K562 (cell line): ENCODE measurements at regions not wholly inside any gene's neighbourhood (a gene's known extent, or its start where the extent isn't known, plus 50 kb on each side); places are given as distances from the start of the nearest gene placed in this dataset.

ENCODE experiments used
- ATAC-seq: fragments of 200-7000 bp; cut with Tn5 transposase; 3 replicates; pipeline ENCODE4 v1.9.1; 2020; ENCODE audit warnings: moderate library complexity
- BruUV-seq: library from RNA; stranded (reverse); fragments of 400-500 nt; replicated peaks from 2 replicates; lab custom pipeline; 2021; lab: Mats Ljungman, UMichigan
- CTCF ChIA-PET: fragments of 300-600 bp; formaldehyde crosslinking; extraction: SDS; loops from one replicate; lab custom pipeline; 2021; ENCODE audit warnings: low intra/inter-chr PET ratio; lab: Yijun Ruan, JAX
- POLR2A ChIA-PET: fragments of 300-600, 350-650 bp; sonication (Branson Sonifier 250); formaldehyde crosslinking; extraction: SDS; loops from one replicate; lab custom pipeline; 2021; ENCODE audit warnings: antibody characterized with exemption, inconsistent platforms; lab: Yijun Ruan, JAX
- DNase-seq, 4 experiments: peaks; one replicate each; pipeline versions ENCODE4 v3.0.0 to v3.0.0-alpha.2; 2011 to 2018; ENCODE audit warnings: low spot score in 3 of 4, mixed read lengths in 3 of 4; ENCODE audit errors: extremely low read depth in 1 of 4
- FAIRE-seq: peaks from 2 replicates; lab custom pipeline; 2011; peaks lifted over from hg19 to GRCh38; lab: Jason Lieb, UNC
- H2AFZ ChIP-seq: 2 replicates; pipeline ENCODE4 v1.6.0; 2011; ENCODE audit warnings: low read depth, low read length, control low read depth, inconsistent platforms
- H3K27ac ChIP-seq: fragments of 200-600 bp; 3 replicates; pipeline ENCODE4 v1.8.0; 2011; ENCODE audit warnings: low read depth, mild to moderate bottlenecking, control low read depth, inconsistent platforms, low read length, moderate library complexity, mixed read lengths; ENCODE audit errors: extremely low read depth
- H3K27me3 ChIP-seq, 2 experiments: fragments of 300-600 bp in 1 of 2; 2 replicates in 1 of 2; 3 replicates in 1 of 2; pipeline versions ENCODE4 v1.6.0 to v1.8.0; 2011; ENCODE audit warnings: inconsistent platforms in 2 of 2, low read length in 2 of 2, mild to moderate bottlenecking in 1 of 2, mixed read lengths in 1 of 2, moderate library complexity in 1 of 2; ENCODE audit not compliant: control insufficient read depth in 2 of 2, insufficient read depth in 2 of 2
- H3K36me3 ChIP-seq: fragments of 300-600 bp; 3 replicates; pipeline ENCODE4 v1.8.0; 2011; ENCODE audit warnings: mild to moderate bottlenecking, low read length, inconsistent platforms; ENCODE audit not compliant: control insufficient read depth, insufficient read depth
- H3K4me1 ChIP-seq, 2 experiments: fragments of 200-600 bp in 1 of 2; replicated peaks in 1 of 2; 2 replicates in 1 of 2; 3 replicates in 1 of 2; pipeline versions ENCODE4 v1.5.1 to v1.8.0; 2011; ENCODE audit warnings: inconsistent platforms in 2 of 2, low read length in 2 of 2, mild to moderate bottlenecking in 1 of 2, mixed read lengths in 1 of 2, moderate library complexity in 1 of 2; ENCODE audit not compliant: control insufficient read depth in 2 of 2, insufficient read depth in 2 of 2
- H3K4me2 ChIP-seq: 2 replicates; pipeline ENCODE4 v1.6.1; 2011; ENCODE audit warnings: low read length, control low read depth, inconsistent platforms, mixed read lengths; ENCODE audit not compliant: insufficient read depth
- H3K4me3 ChIP-seq: fragments of 200-600 bp; sonication (generic), shearing (Covaris generic); 2 replicates; pipeline ENCODE4 v1.5.1; 2016; ENCODE audit warnings: control low read depth, inconsistent platforms
- H3K79me2 ChIP-seq: fragments of 200-600 bp; 3 replicates; pipeline ENCODE4 v1.8.0; 2011; ENCODE audit warnings: low read length, inconsistent platforms; ENCODE audit not compliant: control insufficient read depth, insufficient read depth
- H3K9ac ChIP-seq, 2 experiments: 2 replicates each; pipeline versions ENCODE4 v1.6.0 to v1.6.1; 2011; ENCODE audit warnings: low read depth in 2 of 2, low read length in 2 of 2, control low read depth in 1 of 2, inconsistent platforms in 1 of 2, mild to moderate bottlenecking in 1 of 2, mixed read lengths in 1 of 2; ENCODE audit not compliant: insufficient read depth in 1 of 2
- H3K9me1 ChIP-seq: one replicate; pipeline ENCODE4 v1.6.0; 2011; ENCODE audit warnings: inconsistent platforms, mild to moderate bottlenecking, low read length, moderate library complexity; ENCODE audit not compliant: control insufficient read depth, insufficient read depth
- H3K9me3 ChIP-seq: replicated peaks from 2 replicates; pipeline ENCODE4 v1.5.1; 2011; ENCODE audit warnings: low read depth, low read length, inconsistent platforms; ENCODE audit not compliant: control insufficient read depth, insufficient read depth
- H4K20me1 ChIP-seq: replicated peaks from 2 replicates; pipeline ENCODE4 v1.6.1; 2011; ENCODE audit warnings: low read length, inconsistent platforms, mixed read lengths; ENCODE audit not compliant: control insufficient read depth, insufficient read depth
- FOXJ3 ChIP-seq: sonication (generic); formaldehyde crosslinking; IDR thresholded peaks from 2 replicates; pipeline ENCODE4 v1.4.0; 2020; ENCODE audit warnings: mild to moderate bottlenecking, missing genetic modification reagents
- HLTF ChIP-seq: fragments of 450-650 bp; IDR thresholded peaks from 2 replicates; pipeline ENCODE4 v1.6.1; 2016
- ILK ChIP-seq: fragments of 450-650 bp; IDR thresholded peaks from 2 replicates; pipeline ENCODE4 v1.6.1; 2016; ENCODE audit warnings: missing genetic modification characterization, low read depth, mild to moderate bottlenecking, missing compliant biosample characterization, moderate library complexity, borderline replicate concordance
- KDM2B ChIP-seq: fragments of 250-450 bp; sonication (Bioruptor Pico); IDR thresholded peaks from 2 replicates; pipeline ENCODE4 v1.8.0; 2021; ENCODE audit warnings: mild to moderate bottlenecking, moderate library complexity
- MEF2D ChIP-seq: conservative IDR thresholded peaks from 2 replicates; pipeline ENCODE4 v1.6.1; 2016; ENCODE audit warnings: low read depth, missing genetic modification characterization, missing compliant biosample characterization
- NKRF ChIP-seq: fragments of 450-650 bp; IDR thresholded peaks from 2 replicates; pipeline ENCODE4 v1.6.1; 2016; ENCODE audit warnings: borderline replicate concordance
- PHTF2 ChIP-seq: fragments of 250-450 bp; sonication (Bioruptor Pico); IDR thresholded peaks from 2 replicates; pipeline ENCODE4 v1.5.0; 2021; ENCODE audit warnings: mild to moderate bottlenecking
- POLR3A ChIP-seq: IDR thresholded peaks from 2 replicates; pipeline ENCODE4 v1.6.1; 2011; ENCODE audit warnings: borderline replicate concordance, mild to moderate bottlenecking, moderate library complexity; ENCODE audit not compliant: insufficient read length, insufficient read depth; ENCODE audit errors: extremely low read depth
- SIN3B ChIP-seq: fragments of 450-650 bp; IDR thresholded peaks from 2 replicates; pipeline ENCODE4 v1.6.1; 2017; ENCODE audit warnings: low read depth, mild to moderate bottlenecking, moderate library complexity
- SLC30A9 ChIP-seq: fragments of 250-450 bp; sonication (Bioruptor Pico); IDR thresholded peaks from 2 replicates; pipeline ENCODE4 v1.8.0; 2022; ENCODE audit warnings: mild to moderate bottlenecking, moderate library complexity
- ZFPM2 ChIP-seq: fragments of 250-450 bp; sonication (Bioruptor Pico); IDR thresholded peaks from 2 replicates; pipeline ENCODE4 v1.5.1; 2022; ENCODE audit warnings: mild to moderate bottlenecking
- ZKSCAN8 ChIP-seq: fragments of 200-800 bp; sonication (Bioruptor generic); IDR thresholded peaks from 2 replicates; pipeline ENCODE4 v1.6.1; 2016; ENCODE audit warnings: missing genetic modification characterization, missing compliant biosample characterization
- WGBS: fragments of 100-300 bp; shearing (Covaris generic); methylation state at CpG from one replicate; pipeline ENCODE4 v1.1.6; 2016; ENCODE audit warnings: low coverage, mixed read lengths; ENCODE audit not compliant: insufficient coverage; ENCODE audit errors: missing lambda C conversion rate; 5-methylcytosine and 5-hydroxymethylcytosine counted together
- in situ Hi-C: fragments of 300-500 bp; cut with MboI; formaldehyde crosslinking; loops from 4 replicates; pipeline ENCODE4 v1.15.0; 2018; ENCODE audit warnings: inconsistent platforms, mixed read lengths
- intact Hi-C: fragments of 100-400 bp; cut with micrococcal nuclease; formaldehyde crosslinking; loops from 2 replicates; pipeline ENCODE4 v1.14.2; 2022

DNA sequence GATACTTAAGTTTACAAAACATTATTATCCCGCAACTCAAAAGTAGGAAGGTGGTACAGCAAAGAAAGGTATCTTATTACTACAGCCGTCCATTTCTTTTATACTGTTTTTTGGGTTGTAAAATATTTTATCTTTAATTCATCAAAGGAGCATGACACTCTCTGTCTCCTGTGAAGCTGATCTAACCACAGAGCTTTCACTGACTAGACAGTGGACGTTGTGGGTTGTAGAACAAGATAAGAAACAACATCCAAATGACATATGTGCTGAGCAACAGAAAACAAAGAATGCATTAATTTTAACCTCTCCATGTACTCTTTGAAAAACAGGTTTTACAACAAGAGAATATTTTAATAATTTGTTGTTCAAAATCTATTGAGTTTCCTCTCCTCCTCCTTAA lies 195.9 kb upstream of the FBXO33 start:
- H3K9ac ChIP-seq: no peak overlapping the region
- WGBS: 0% methylated on average over 3 of the region's 3 CpGs
- intact Hi-C loops: no loop called here
- no peak for FAIRE-seq
- in situ Hi-C loops: no loop called here
- DNase-seq: no peak
- no TSS peak for BruUV-seq
- no peak overlapping the region for H3K27ac ChIP-seq
- no peak overlapping the region for H3K4me3 ChIP-seq
- ChIA-PET POLR2A (no interaction called here), CTCF (no interaction called here)
- H3K9me1 ChIP-seq: no peaks in the 10 kb centered on the region
- H3K4me1 ChIP-seq: no peaks in the 10 kb centered on the region
- no peak for TF ChIP-seq KDM2B (CRISPR knock-in tag)
- TF ChIP-seq ZFPM2: no peak
- no peak for TF ChIP-seq PHTF2
- no peak for TF ChIP-seq FOXJ3 (CRISPR knock-in tag)
- TF ChIP-seq, all 486 proteins: peak for 0
- H3K9me3 ChIP-seq: no peaks in the 10 kb centered on the region
- H4K20me1 ChIP-seq: no peaks in the 10 kb centered on the region
- no peak for ATAC-seq
- H3K36me3 ChIP-seq: no peaks in the 10 kb centered on the region
- no peak overlapping the region for H2AFZ ChIP-seq
- H3K79me2 ChIP-seq: no peaks in the 10 kb centered on the region
- H3K27me3 ChIP-seq: no peaks in the 10 kb centered on the region
- no peak overlapping the region for H3K4me2 ChIP-seq

GRCh38 chr14:39626589-39627576 lies 194.7 kb upstream of the FBXO33 start:
- ATAC-seq (no peak), FAIRE-seq (no peak), DNase-seq (no peak)
- TF ChIP-seq POLR3A: no peak
- no peak for TF ChIP-seq NKRF
- no peak for TF ChIP-seq ZKSCAN8 (CRISPR knock-in tag)
- TF ChIP-seq ILK (tag): no peak
- TF ChIP-seq SLC30A9: no peak
- no peak for TF ChIP-seq HLTF
- no peak for TF ChIP-seq MEF2D
- no peak for TF ChIP-seq SIN3B
- Histone ChIP-seq H3K9me3 (no peaks in the 10 kb centered on the region), H3K79me2 (no peaks in the 10 kb centered on the region), H3K4me3 (no peak overlapping the region), H4K20me1 (no peaks in the 10 kb centered on the region), H3K9me1 (no peaks in the 10 kb centered on the region), H3K27ac (no peak overlapping the region), H2AFZ (no peak overlapping the region), H3K9ac (no peak overlapping the region), H3K4me1 (no peaks in the 10 kb centered on the region), H3K36me3 (no peaks in the 10 kb centered on the region), H3K4me2 (no peak overlapping the region), H3K27me3 (no peaks in the 10 kb centered on the region)
- CTCF ChIA-PET: no interaction called here
- under 1% methylated on average over 16 of the region's 17 CpGs for WGBS
- POLR2A ChIA-PET: no interaction called here
- no TSS peak for BruUV-seq
- intact Hi-C loops: no loop called here
- in situ Hi-C loops: no loop called here
